ENCODE measurements at regions not wholly inside any gene's neighbourhood (a gene's known extent, or its start where the extent isn't known, plus 50 kb on each side); places are given as distances from the start of the nearest gene placed in this dataset.

DNA sequence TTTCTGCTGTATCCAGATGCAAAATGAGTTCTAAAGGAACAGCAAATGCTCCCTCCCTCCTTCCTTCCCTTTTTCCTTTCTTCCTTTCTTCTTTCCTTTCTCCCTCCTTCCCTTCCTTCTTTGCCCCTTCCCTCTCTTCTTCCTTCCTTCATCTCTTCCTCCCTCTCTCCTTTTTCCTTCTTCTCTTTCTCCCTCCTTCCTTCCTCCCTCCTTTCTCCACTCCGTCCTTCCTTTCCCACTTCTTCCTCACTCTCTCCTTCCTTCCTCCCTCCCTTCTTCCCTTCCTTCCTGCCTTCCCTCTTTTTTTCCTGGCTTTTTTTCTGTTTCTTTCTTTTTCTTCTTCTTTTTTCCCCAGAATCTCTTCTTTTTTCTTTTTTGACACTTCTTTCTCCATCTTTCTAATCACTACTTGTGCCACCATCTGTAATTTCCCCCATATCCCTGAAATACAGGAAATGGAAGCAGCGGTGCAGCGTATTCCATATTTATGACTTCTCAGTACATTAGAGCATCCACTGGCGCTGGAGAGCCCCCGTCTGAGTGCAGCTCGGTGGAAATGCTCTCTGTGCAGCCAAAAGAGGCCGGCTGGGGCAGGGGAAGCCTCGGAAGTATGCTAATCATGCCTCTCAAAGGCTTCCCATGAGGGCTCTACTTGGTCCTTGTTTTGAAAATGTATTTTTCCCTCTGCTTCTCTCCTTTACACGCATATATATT, 275.6 kb downstream of the TSHZ3 start:
- Histone ChIP-seq H3F3A (ENCODE audit: insufficient read depth, low read length, poor library complexity, severe bottlenecking) (no peaks in the 10 kb centered on the region), H3K27me3 (ENCODE audit: insufficient read depth, low read depth, low read length) (no peaks in the 10 kb centered on the region), H4K20me1 (ENCODE audit: insufficient read depth) (no peaks in the 10 kb centered on the region), H3K4me3 (ENCODE audit: low read length) (peak overlapping the region; percentile 44), H3K27ac (ENCODE audit: low read length) (peak overlapping the region; percentile 32), H3K9me2 (ENCODE audit: insufficient read depth, low read length) (no peaks in the 10 kb centered on the region), H3K9ac (ENCODE audit: low read length) (peak overlapping the region; percentile 9), H3K9me3 (ENCODE audit: low read length) (no peaks in the 10 kb centered on the region), H3K79me2 (replicated peaks; ENCODE audit: insufficient read depth, low read length) (no peaks in the 10 kb centered on the region), H2AFZ (ENCODE audit: low read depth, low read length) (no peak overlapping the region), H3K4me2 (ENCODE audit: low read length) (peak overlapping the region; percentile 32), H3K36me3 (ENCODE audit: insufficient read depth, low read length) (no peaks in the 10 kb centered on the region)
- TF ChIP-seq POLR2AphosphoS5 (IDR thresholded peaks at IDR 0.05) (no peak), REST (IDR thresholded peaks at IDR 0.05; ENCODE audit: borderline replicate concordance) (peak; percentile 18), RAD21 (conservative IDR thresholded peaks at IDR 0.05) (peak; percentile 20), EP300 (conservative IDR thresholded peaks at IDR 0.05; ENCODE audit: poor library complexity, severe bottlenecking) (no peak), TAF1 (IDR thresholded peaks at IDR 0.05; ENCODE audit: low read depth) (no peak), SMC3 (conservative IDR thresholded peaks at IDR 0.05; ENCODE audit: poor library complexity) (no peak)

GRCh38 chr19:31072451-31072850, 276.8 kb downstream of the TSHZ3 start:
- Histone ChIP-seq H3F3A (ENCODE audit: insufficient read depth, low read length, poor library complexity, severe bottlenecking) (no peaks in the 10 kb centered on the region), H3K36me3 (ENCODE audit: insufficient read depth, low read length) (no peaks in the 10 kb centered on the region), H2AFZ (ENCODE audit: low read depth, low read length) (no peak overlapping the region), H3K4me3 (ENCODE audit: low read length) (no peak overlapping the region), H3K79me2 (replicated peaks; ENCODE audit: insufficient read depth, low read length) (no peaks in the 10 kb centered on the region), H3K9me2 (ENCODE audit: insufficient read depth, low read length) (no peaks in the 10 kb centered on the region), H3K4me2 (ENCODE audit: low read length) (no peak overlapping the region), H3K9me3 (ENCODE audit: low read length) (no peaks in the 10 kb centered on the region), H4K20me1 (ENCODE audit: insufficient read depth) (no peaks in the 10 kb centered on the region), H3K27ac (ENCODE audit: low read length) (no peak overlapping the region), H3K9ac (ENCODE audit: low read length) (no peak overlapping the region), H3K27me3 (ENCODE audit: insufficient read depth, low read depth, low read length) (no peaks in the 10 kb centered on the region)
- TF ChIP-seq RAD21 (conservative IDR thresholded peaks at IDR 0.05) (no peak), CTCF (IDR thresholded peaks at IDR 0.05; ENCODE audit: poor library complexity, severe bottlenecking) (no peak), EP300 (conservative IDR thresholded peaks at IDR 0.05; ENCODE audit: poor library complexity, severe bottlenecking) (no peak), REST (IDR thresholded peaks at IDR 0.05; ENCODE audit: borderline replicate concordance) (no peak), EZH2 (IDR thresholded peaks at IDR 0.05; ENCODE audit: borderline replicate concordance, insufficient read depth, low read length, poor library complexity, severe bottlenecking) (no peak), TAF1 (IDR thresholded peaks at IDR 0.05; ENCODE audit: low read depth) (no peak), POLR2AphosphoS5 (IDR thresholded peaks at IDR 0.05) (no peak), MXI1 (conservative IDR thresholded peaks at IDR 0.05; ENCODE audit: poor library complexity, severe bottlenecking) (no peak), SMC3 (conservative IDR thresholded peaks at IDR 0.05; ENCODE audit: poor library complexity) (no peak)

Measured in neural cell (in vitro differentiated cells).